GM23248 (cell line): ENCODE measurements at regions not wholly inside any gene's neighbourhood (a gene's known extent, or its start where the extent isn't known, plus 50 kb on each side); places are given as distances from the start of the nearest gene placed in this dataset.

Source experiments
- EZH2 ChIP-seq: fragments of 200-600 bp; sonication (generic); IDR thresholded peaks from 2 replicates; pipeline ENCODE4 v1.6.1; 2018; ENCODE audit warnings: antibody characterized with exemption, mild to moderate bottlenecking; ENCODE audit not compliant: insufficient read depth, poor library complexity, severe bottlenecking
- EZH2phosphoT487 ChIP-seq: fragments of 200-600 bp; sonication (generic); IDR thresholded peaks from 2 replicates; pipeline ENCODE4 v1.6.1; 2018; ENCODE audit warnings: antibody characterized with exemption, moderate library complexity, mild to moderate bottlenecking, low read depth; ENCODE audit not compliant: insufficient read depth

GRCh38 chr13:34002141-34002540, 184.2 kb downstream of the RFC3 start:
- no peak for TF ChIP-seq EZH2phosphoT487
- no peak for TF ChIP-seq EZH2
